Activated CD8-positive, alpha-beta memory T cell treated with anti-CD3 and anti-CD28 coated beads for 4 hours (primary cell): ENCODE measurements at regions not wholly inside any gene's neighbourhood (a gene's known extent, or its start where the extent isn't known, plus 50 kb on each side); places are given as distances from the start of the nearest gene placed in this dataset.
"Not testable (repeated sequence)": the region's sequence is repeated elsewhere in the genome, so short reads cannot be mapped to it uniquely, and the experiment has no call there.

Experiments used
- DNase-seq, 2 donors: peaks; one replicate each; pipeline ENCODE4 v3.0.0-alpha.2; 2020; ENCODE audit warnings: low read depth in 2 of 2

DNA sequence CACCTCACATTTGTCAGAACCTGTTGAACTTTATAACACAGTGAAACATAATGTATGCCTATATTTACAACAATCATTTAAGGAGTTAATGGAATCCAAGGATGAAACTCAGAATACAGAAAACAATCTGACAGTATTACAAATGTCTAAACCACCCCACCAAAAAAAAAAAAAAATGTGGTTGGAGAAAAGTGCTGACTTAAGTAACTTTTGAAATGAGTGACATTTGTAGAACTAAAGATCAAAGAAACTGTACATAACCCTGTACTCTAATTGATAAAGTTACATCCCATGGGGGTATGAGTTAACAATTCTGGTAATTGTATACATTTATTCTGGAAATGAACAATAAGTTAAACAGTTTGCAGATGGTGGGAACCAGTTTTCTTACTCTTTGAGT lies 372.1 kb upstream of the TMEFF2 start:
- DNase-seq = no peak

DNA sequence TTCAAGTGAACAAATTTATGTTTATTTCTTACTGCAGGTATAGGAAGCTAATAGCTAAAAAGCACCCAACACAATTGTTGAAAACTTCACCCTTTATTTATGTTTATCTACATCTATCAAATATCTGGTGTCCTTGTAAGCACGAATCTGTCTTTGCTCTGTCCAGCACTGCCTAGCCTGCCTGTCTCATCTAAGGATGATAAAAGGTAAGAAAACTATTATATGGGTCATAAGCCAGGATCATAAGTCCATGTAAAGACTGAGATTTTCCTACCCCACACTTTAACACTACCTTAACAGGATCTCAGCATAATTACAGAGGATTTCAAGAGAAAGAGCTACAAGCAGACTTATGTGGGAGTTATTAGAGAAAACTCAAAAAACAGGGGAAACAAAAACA lies 365.6 kb upstream of the TMEFF2 start:
- DNase-seq = no peak

DNA sequence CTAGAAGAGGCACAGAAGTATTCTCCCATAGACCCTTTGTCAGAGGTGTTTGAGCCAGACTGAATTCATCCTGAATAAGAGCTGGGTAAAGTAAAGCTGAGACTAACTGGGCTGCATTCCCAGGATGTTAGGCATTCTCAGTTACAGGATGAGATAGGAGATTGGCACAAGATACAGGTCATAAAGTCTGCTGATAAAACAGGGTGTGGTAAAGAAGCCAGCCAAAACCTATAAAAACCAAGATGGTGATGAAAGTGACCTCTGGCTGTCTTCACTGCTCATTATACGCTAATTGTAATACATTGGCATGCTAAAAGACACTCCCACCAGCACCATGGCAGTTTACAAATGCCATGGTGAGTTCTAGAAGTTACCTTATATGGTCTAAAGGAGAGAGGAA lies 364.9 kb upstream of the TMEFF2 start:
- DNase-seq = no peak

DNA sequence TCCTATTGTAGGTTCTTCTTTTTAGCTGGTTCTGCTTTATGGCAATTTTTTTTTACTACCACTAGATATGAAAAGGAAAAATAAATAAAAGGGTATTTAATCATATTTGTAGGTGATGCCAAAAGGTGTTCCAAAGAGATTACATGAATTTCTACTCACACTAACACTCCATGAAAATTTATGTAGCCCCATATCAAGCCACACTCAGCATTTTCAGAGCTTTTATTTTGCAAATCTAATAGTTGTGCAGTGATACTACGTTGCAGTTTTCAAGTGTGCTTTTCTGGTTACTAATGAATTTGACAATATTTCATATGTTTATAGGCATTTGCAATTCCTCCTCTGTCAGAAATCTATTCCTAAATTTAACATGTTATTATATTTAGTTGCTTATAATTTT lies 363.9 kb upstream of the TMEFF2 start:
- no peak for DNase-seq

DNA sequence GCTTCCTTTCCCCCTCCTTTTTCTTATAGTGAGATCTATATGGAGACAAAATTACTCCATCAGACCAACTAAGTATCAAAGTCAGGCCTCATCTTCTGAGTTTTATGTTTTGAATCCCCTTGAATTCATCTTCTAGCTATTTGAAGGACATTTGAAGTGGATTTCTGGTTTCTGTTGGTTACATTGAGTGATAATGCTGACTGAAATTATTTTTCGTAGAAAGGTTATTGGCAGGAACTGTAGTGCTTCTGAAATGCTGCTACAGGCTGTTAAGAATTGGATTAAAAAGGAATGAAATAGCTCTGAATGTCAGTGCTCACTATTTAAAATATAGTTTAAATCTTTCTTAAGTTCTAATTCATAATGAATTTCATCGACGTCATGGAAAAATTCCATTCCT lies 361.0 kb upstream of the TMEFF2 start:
- DNase-seq = no peak

DNA sequence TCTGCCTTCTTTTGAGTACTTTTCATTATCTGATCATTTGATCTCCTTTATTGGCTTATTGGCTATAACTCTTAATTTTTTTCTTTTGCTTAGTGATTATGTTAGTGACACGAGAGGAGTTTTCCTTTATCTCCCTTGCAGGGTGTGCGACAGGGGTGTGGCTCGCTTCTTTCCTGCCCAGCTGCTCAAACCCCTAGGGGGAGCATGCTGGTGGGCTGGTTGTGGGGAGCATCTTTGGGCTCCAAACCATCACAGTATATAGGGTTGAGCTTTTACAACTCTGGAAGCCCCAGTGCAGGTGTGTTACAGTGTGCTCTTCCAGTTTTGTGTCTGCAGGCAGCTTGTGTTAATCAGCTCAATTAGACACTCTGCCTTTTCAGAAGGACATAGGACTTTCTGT lies 357.0 kb upstream of the TMEFF2 start:
- DNase-seq = no peak

GRCh38 chr2:192546565-192546964 lies 351.8 kb upstream of the TMEFF2 start:
- no peak for DNase-seq

GRCh38 chr2:192544371-192544955 lies 349.7 kb upstream of the TMEFF2 start:
- DNase-seq = no peak

DNA sequence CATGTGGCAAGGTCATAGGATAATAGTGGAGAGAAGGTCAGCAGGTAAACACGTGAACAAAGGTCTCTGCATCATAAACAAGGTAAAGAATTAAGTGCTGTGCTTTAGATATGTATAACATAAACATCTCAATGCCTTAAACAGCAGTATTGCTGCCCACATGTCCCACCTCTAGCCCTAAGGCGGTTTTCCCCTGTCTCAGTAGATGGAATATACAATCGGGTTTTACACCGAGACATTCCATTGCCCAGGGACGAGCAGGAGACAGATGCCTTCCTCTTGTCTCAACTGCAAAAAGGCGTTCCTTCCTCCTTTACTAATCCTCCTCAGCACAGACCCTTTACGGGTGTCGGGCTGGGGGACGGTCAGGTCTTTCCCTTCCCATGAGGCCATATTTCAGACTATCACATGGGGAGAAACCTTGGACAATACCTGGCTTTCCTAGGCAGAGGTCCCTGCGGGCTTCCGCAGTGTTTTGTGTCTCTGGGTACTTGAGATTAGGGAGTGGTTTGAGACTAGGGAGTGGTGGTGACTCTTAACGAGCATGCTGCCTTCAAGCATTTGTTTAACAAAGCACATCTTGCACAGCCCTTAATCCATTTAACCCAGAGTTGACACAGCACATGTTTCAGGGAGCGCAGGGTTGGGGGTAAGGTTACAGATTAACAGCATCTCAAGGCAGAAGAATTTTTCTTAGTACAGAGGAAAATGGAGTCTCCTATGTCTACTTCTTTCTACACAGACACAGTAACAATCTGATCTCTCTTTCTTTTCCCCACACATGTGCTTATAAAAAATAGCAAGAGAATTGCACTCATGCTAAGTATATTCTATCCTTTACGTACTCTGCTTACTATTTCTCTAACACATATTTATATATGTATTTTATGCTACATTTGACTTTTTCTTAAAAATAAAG lies 347.7 kb upstream of the TMEFF2 start:
- DNase-seq = not testable (repeated sequence)

- no peak for DNase-seq
Observed at GRCh38 chr2:192539306-192539705, 344.6 kb upstream of the TMEFF2 start.

- DNase-seq = no peak
Observed at GRCh38 chr2:192536922-192537624, 342.3 kb upstream of the TMEFF2 start.

GRCh38 chr2:192535956-192536921 lies 341.5 kb upstream of the TMEFF2 start:
- no peak for DNase-seq

GRCh38 chr2:192534072-192534471 lies 339.3 kb upstream of the TMEFF2 start:
- DNase-seq = no peak

- DNase-seq = not testable (repeated sequence)
Observed at GRCh38 chr2:192524642-192525251, 330.0 kb upstream of the TMEFF2 start.

DNA sequence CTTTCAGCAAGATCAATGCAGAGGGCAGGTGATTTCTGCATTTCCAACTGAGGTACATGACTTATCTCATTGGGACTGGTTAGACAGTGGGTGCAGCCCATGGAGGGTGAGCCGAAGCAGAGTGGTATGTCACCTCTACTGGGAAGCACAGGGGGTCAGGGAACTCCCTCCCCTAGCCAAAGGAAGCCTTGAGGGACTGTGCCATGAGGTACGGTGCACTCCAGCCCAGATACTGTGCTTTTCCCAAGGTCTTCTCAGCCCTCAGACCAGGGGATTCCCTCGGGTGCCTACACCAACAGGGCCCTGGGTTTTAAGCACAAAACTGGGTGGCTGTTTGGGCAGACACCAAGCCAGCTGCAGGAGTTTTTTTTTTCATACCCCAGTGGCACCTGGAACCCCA lies 329.5 kb upstream of the TMEFF2 start:
- not testable (repeated sequence) for DNase-seq

DNA sequence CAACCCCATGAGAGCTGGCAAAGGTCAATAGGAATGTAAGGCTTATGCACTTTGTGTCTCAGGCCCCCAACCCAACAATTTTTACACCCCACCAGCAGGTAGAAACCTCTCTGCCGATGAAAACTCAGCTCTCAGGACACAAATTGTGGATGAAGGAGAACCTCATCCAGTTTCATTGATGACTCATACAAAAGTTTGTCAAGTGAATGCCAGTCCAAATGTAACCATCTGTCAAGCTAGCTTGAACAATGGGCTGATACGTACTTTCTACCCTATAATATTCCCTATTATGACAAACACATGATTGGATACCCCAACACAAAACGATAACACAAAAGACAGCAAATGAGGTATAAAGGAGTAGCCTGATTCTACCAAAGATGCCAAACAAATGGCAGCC lies 321.2 kb upstream of the TMEFF2 start:
- DNase-seq = no peak

DNA sequence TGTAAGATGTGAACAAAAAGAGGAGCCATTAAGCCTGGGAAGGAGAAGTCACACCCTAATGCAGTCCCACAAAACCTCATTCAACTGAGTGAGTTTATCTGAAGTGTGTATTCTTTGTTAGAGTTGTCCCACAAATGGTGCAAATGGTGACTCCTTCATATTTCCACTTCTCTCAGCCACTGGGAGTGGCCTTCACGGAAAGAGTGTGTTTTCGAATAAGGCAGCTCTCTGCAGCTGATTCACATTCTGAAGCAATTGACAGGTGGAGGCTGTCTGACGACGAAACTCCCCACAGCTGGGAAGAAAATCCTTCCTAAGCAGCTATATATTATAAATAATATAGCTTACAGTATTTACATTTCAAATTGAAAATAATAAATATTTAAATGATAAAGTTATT lies 318.8 kb upstream of the TMEFF2 start:
- DNase-seq = no peak

DNA sequence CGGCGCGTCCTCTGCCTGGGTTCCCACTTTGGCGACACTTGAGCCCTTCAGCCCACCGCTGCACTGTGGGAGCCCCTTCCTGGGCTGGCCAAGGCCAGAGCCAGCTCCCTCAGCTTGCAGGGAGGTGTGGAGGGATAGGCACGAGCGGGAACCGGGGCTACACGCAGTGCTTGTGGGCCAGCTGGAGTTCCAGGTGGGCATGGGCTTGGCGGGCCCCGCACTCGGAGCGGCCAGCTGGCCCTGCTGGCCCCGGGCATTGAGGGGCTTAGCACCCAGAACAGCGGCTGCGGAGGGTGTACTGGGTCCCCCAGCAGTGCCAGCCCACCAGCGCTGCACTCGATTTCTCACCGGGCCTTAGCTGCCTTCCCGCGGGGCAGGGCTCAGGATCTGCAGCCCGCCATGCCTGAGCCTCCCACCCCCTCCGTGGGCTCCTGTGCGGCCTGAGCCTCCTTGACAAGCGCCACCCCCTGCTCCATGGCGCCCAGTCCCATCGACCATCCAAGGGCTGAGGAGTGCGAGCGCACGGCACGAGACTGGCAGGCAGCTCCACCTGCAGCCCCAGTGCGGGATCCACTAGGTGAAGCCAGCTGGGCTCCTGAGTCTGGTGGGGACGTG lies 313.2 kb upstream of the TMEFF2 start:
- not testable (repeated sequence) for DNase-seq

- no peak for DNase-seq
Observed at GRCh38 chr2:192500550-192501200, 305.9 kb upstream of the TMEFF2 start.

DNA sequence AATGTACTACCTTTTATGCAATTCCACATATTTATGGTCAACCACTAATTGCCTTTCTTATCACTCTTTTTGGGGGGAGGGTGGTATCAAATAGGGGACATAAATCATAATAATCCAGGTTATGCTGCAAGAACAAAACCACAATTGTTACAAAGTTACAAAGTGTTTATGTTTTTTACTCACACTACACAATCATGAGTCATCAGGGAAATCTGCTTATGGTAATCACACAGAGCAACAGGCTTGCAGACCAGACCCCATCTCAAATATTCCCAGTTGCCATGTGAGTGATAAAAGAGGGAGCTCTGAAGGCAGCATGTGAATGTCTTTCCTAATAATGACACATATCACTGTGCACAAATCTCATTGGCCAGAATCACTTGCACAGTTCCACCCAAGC lies 304.7 kb upstream of the TMEFF2 start:
- no peak for DNase-seq
